HG02678 (cell line): ENCODE measurements at regions not wholly inside any gene's neighbourhood (a gene's known extent, or its start where the extent isn't known, plus 50 kb on each side); places are given as distances from the start of the nearest gene placed in this dataset.

Source experiments
- ATAC-seq: cut with Tn5 transposase; IDR thresholded peaks from one replicate; pipeline ENCODE4 v1.9.1; 2021; ENCODE audit warnings: mild to moderate bottlenecking, moderate library complexity; ENCODE audit not compliant: unreplicated experiment

- ATAC-seq, result no peak
Observed at GRCh38 chr3:86733257-86733656, 257.7 kb downstream of the VGLL3 start.

GRCh38 chr3:86731501-86731901 lies 259.4 kb downstream of the VGLL3 start:
- ATAC-seq, result no peak

- ATAC-seq, result no peak
Observed at GRCh38 chr3:86723433-86723832, 267.5 kb downstream of the VGLL3 start.

- ATAC-seq, result no peak
Observed at GRCh38 chr3:86711634-86712033, 279.3 kb downstream of the VGLL3 start.

- no peak for ATAC-seq
Observed at GRCh38 chr3:86708893-86709292, 282.1 kb downstream of the VGLL3 start.

- ATAC-seq, result no peak
Observed at GRCh38 chr3:86702381-86702958, 288.5 kb downstream of the VGLL3 start.

- no peak for ATAC-seq
Observed at GRCh38 chr3:86695752-86696151, 295.2 kb downstream of the VGLL3 start.

GRCh38 chr3:86673991-86674390 lies 317.0 kb downstream of the VGLL3 start:
- ATAC-seq, result no peak

- ATAC-seq, result no peak
Observed at GRCh38 chr3:86661817-86662216, 329.1 kb downstream of the VGLL3 start.

GRCh38 chr3:86658876-86659275 lies 332.1 kb downstream of the VGLL3 start:
- ATAC-seq, result no peak

- no peak for ATAC-seq
Observed at GRCh38 chr3:86654806-86655460, 336.0 kb downstream of the VGLL3 start.

GRCh38 chr3:86653661-86654205 lies 337.2 kb downstream of the VGLL3 start:
- no peak for ATAC-seq

GRCh38 chr3:86648087-86648486 lies 342.9 kb downstream of the VGLL3 start:
- no peak for ATAC-seq

- ATAC-seq, result no peak
Observed at GRCh38 chr3:86645756-86646155, 345.2 kb downstream of the VGLL3 start.

GRCh38 chr3:86634361-86634760 lies 356.6 kb downstream of the VGLL3 start:
- ATAC-seq, result no peak

- no peak for ATAC-seq
Observed at GRCh38 chr3:86629511-86629910, 361.4 kb downstream of the VGLL3 start.

GRCh38 chr3:86624192-86624591 lies 366.8 kb downstream of the VGLL3 start:
- no peak for ATAC-seq

- ATAC-seq, result no peak
Observed at GRCh38 chr3:86618706-86619105, 372.2 kb downstream of the VGLL3 start.

- ATAC-seq, result no peak
Observed at GRCh38 chr3:86605166-86605565, 385.8 kb downstream of the VGLL3 start.

GRCh38 chr3:86595696-86596095 lies 395.3 kb downstream of the VGLL3 start:
- no peak for ATAC-seq

GRCh38 chr3:86594838-86595237 lies 396.1 kb downstream of the VGLL3 start:
- ATAC-seq, result no peak

GRCh38 chr3:86578071-86578470 lies 412.9 kb downstream of the VGLL3 start:
- ATAC-seq, result no peak
